NCI-H2029 treated with DMSO at 0.1 percent for 48 hours (cell line): ENCODE measurements at regions not wholly inside any gene's neighbourhood (a gene's known extent, or its start where the extent isn't known, plus 50 kb on each side); places are given as distances from the start of the nearest gene placed in this dataset.
"Not testable (repeated sequence)": the region's sequence is repeated elsewhere in the genome, so short reads cannot be mapped to it uniquely, and the experiment has no call there.

ENCODE experiments used
- DNase-seq: peaks from one replicate; lab custom pipeline; 2025; lab: John Stamatoyannopoulos, UW

- DNase-seq, result no peak
Observed at GRCh38 chr9:82895822-82896110, 167.2 kb downstream of the RASEF start.

- no peak for DNase-seq
Observed at GRCh38 chr9:82903503-82903902, 159.4 kb downstream of the RASEF start.

GRCh38 chr9:82911996-82912395 is 150.9 kb downstream of the RASEF start:
- DNase-seq, result no peak

- DNase-seq, result no peak
Observed at GRCh38 chr9:82912645-82913044, 150.3 kb downstream of the RASEF start.

- DNase-seq, result not testable (repeated sequence)
Observed at GRCh38 chr9:82916238-82916637, 146.7 kb downstream of the RASEF start.

- no peak for DNase-seq
Observed at GRCh38 chr9:82920154-82920553, 142.8 kb downstream of the RASEF start.

GRCh38 chr9:82922686-82923085 is 140.3 kb downstream of the RASEF start:
- no peak for DNase-seq

GRCh38 chr9:82923092-82923911 is 139.6 kb downstream of the RASEF start:
- DNase-seq, result peak; percentile 64

- DNase-seq, result no peak
Observed at GRCh38 chr9:82923912-82924605, 138.9 kb downstream of the RASEF start.
